HG02678 (cell line): ENCODE measurements at regions not wholly inside any gene's neighbourhood (a gene's known extent, or its start where the extent isn't known, plus 50 kb on each side); places are given as distances from the start of the nearest gene placed in this dataset.

Source experiments
- ATAC-seq: cut with Tn5 transposase; IDR thresholded peaks from one replicate; pipeline ENCODE4 v1.9.1; 2021; ENCODE audit warnings: mild to moderate bottlenecking, moderate library complexity; ENCODE audit not compliant: unreplicated experiment

DNA sequence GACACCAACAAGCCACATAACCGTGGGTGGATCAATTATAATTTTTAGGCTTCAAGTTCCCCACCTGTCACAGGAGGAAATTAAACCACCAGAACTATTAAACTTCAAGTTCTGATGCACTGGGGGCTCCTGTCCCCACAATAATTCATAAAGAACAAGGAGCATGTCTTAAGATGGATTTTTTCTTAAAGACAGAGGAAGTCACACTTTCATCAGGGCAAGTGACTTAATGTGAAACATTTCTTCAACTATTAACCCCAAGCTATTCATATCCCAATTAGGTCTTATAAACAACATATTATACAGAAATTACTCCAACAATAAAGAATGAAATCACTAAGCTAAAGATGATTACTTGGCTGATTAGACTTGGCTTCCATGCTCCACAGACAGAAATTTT, 292.5 kb downstream of the ETAA1 start:
- no peak for ATAC-seq

DNA sequence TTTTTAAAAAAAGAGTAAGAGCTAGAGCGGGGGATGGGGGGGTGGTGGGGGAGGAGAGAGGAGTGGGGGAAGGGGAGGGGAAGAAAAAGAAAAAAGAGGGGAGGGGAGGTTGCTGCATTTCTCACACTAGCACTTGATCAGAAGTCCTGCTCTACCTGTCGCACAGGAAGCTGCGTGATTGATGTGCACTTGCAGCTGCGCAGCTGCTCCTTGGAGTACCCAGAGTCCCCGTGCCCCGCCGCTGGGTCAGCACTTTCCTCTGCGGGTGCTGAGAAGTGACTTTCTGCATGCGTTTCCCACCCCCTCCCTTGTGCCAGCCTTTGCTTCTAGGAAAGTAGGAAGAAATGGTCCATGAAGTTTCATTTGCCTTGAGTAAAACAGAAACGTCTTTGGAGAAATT, 297.3 kb downstream of the ETAA1 start:
- ATAC-seq, result no peak

DNA sequence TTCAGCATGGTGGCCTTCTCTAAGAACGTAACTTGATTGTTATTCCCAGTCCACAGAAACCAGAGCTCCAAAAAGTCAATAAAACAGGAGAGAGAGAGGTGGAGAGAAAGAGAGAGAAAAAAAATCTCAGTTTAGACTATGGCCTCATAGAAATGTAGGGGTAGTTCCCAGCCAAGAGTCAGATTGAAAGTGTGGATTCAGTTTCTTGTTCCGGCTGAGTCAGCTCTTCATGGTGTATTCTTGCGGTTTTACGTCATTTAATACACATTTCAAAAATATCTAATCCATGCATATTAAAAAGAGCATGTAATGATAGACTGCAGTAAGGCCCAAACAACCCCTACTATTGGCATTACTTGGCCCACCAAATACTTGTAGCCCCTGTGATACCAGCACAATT, 303.9 kb downstream of the ETAA1 start:
- ATAC-seq, result no peak

DNA sequence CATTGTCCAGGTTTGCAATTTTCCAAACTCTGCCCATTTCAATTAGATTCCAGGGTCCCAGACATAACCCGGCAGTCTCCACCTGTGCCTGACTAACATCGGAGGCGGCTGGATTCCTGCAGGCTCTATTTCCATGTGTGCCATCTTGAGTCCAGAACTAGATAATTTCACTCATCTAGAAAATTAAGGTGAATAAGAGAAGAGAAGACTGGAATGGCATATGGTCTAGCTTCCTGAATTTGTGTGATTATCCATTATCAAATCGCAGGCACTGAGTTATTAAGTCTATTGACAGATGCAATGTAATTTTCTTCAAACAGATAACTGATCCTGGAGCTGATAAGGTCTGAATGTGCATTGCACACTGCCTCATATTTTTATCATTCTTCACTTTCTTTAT, 305.2 kb downstream of the ETAA1 start:
- ATAC-seq, result no peak

DNA sequence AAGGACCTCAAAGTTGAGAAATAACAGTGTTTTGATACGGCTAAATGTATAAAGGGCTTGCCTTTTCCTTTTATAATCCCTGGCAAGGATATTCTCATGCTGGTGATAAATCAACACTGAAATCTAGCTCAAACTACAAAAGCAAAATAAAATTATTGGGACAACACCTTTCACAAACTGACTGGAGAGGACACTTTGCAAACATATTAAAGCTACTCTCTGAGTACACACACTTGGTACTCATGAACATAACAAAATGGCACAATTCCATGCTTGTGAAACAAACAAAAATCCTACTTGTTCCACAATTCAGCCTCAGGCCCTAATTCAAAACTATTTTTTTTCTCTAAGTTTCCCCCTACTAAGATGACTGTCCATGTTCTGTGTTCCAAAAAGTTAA, 305.8 kb downstream of the ETAA1 start:
- ATAC-seq, result no peak

DNA sequence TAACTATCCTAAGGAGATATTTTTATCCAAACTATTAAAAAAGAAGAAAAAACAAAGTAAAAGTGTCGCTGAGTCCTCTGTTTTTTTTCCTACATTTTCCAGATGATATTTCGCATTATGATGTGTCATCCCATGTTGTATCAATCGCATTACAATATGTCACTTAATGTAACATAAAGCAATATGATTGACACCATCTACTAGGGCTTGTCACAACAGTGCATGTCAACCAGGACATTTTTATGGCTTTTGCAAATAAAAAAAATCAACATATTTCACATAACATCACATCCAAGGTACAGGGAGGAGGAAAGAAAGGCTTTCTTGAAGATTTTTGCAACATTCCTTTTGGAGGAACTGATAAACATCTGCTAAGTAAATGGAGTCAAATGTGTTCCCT, 308.9 kb downstream of the ETAA1 start:
- ATAC-seq, result no peak

DNA sequence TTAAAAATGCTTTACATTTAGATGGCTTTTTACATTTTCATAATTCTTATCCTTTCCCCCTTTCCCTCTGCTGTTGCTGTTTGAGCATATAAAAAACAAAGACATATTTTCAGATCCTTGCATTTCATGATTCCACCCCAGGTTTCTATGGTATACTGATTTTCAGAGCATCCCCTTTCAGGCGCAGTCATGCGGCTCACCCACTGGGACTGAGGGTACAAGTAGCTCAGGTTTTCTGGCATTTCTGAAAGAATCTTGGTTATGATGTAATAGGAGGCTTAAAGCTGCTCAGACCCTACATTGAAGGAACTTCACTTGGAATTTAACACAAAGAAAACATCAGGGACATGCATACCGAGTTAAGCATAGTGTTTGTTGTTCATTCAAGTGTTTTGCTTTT, 310.8 kb downstream of the ETAA1 start:
- no peak for ATAC-seq

DNA sequence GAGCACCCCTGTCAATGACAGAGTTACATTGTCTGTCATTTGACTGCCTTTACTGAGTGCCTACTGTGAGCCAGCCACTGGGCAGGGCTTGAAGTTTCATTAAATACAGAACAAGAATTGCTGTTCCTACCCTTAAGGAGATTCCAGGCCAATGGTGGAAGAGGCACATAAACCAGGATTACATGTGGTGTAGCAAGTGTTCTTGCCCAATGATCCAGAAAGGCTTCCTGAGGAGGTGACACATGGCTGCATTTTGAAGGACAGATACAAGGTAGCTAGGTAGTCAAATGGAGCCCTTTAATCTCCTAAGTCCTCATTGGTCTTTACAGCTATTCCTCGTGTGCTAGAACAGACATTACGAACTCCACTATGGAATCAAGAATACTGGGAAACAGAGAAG, 312.7 kb downstream of the ETAA1 start:
- ATAC-seq, result no peak

DNA sequence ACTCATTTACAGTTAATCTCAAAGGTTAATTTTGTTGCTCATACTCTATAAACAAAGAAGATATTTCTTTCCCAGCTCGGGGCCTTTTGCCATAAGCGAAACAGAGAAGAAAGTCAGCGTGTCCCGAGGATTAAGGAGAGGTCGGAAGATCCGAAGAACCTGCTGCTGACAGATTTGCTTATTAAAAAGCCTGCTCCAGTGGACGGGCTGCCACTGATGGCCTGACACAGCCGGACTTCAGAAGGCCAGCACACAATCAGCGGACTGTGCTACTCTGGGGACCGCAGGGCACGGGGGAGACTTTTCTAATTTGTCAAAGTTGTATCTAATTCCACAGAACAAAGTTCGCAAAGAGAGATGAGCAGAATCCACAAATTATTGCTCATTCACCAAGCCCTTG, 315.4 kb downstream of the ETAA1 start:
- ATAC-seq, result no peak

DNA sequence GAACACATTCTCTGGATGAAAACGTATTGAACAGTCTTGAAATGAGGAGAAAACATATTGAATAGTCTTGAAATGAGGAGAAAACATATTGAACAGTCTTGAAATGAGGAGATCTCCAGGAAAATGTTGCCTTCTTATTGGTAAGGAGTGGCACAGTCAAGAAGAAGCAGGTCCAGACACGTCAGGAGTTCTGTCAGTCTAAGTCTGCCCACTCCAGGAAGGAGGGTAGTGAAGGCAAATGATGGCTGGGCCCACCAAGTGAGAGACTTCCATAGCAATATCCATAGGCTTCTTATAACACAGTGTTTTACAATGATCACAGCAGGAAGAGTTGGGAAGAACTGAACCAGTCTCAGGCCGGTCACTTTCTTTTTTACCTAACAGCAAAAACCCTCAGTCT, 316.2 kb downstream of the ETAA1 start:
- no peak for ATAC-seq

DNA sequence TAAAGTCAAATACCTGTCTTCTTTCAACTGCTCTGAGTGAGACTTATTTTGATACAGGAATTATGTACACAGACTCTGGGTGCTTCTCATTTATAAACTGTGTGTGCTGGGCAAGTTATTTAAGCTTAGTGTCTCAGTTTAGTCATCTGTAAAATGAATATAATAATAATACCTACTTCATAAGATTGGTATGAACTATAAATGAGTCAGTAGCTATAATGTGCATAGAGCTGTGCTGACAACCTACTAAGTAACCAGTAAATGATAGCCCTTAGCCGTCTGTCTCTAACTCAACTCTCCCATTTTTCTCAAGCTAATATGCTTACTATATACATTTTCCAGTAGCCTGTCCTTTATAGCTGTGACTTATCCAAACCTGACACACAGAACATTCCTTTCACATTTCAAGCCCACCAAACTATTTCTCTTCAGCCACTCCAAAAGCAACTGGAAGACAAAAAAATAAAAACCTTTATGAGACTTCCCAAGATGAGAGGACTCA, 319.8 kb downstream of the ETAA1 start:
- ATAC-seq, result no peak

DNA sequence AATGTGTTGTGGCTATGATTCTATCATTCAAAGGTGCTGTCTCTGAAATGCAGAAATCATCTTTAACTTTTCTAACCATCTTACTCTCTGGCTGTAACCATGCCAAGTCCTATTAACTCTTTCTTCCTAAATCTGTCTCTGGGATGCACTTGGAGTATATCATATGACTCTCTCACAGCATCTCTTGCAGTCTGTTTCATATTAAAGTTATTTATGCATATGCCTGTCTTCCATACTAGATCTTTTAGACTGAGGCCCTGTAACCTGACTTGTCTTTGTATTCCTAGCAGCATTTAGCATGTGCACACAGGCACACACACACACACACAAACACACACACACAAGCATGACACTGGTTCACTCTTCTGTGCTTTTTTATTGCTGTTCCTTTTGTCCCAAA, 320.6 kb downstream of the ETAA1 start:
- ATAC-seq, result no peak

DNA sequence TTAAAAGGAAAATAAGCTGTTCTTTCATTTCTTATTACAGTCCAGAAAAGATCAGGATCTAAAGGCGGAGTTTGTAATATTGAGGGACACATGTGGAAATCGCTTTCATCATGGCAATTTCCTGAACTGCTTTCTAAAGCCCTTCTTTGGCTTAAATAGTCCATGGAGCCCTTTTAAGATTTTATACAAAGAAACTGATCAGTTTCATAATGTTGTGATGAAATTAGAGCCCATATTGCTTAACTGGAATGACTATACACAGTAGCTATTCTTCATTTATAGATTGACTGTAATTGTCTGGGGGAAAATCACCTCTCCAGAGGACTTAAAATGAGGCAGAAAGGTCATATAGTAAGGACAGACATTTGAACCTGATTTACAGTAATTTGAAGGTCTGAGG, 322.2 kb downstream of the ETAA1 start:
- no peak for ATAC-seq

DNA sequence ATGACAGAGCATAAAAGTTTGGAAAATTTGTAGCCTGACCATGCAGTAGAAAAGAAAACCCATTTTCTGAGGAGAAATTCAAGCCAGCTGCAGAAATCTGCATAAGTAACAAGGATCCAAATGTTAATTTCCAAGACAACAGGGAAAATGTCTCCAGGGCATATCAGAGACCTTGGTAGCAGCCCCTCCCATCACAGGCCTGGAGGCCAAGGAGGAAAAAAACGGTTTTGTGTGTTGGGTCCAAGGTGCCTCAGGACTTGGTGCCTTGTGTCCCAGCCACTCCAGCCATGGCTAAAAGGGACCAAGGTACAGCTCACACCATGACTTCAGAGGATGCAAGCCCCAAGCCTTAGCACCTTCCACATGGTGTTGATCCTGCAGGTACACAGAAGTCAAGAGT, 324.4 kb downstream of the ETAA1 start:
- ATAC-seq, result no peak

DNA sequence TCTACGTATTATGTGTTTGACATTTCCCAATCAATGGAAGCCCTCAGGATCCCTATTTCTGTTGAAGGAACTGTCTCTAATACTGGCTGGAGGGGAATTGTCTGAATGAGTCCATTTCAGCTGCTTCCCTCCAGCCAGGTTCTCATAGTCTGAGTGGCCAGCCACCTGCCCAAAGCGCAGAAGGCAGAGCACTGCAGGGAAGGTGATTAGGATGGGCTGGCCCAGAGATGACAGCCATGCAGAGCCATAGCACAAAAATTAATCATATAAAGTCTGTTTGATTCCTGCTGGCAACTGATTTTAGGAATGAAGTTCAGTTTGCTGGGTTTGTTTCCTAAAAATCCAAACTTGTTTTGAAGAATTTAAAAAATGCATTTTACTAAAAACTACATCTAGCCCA, 327.1 kb downstream of the ETAA1 start:
- ATAC-seq, result no peak

DNA sequence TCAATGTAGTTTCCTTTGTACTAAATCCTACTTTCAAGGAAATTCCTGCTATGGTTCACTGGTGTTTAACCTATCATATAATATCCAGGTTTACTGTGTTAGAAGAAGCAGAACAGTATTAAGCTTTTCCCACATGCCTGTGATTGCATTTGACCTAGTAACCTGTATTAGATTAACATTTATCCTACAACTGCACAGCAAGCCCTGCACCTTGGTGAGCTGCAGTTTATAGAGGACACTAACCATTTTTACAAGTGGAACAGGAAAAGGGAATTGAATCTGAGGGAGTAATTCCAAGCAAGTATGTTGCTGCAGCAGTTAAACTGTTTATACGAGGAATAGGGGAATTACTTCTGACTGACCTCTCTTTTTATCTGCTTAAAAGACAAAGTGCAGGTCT, 328.6 kb downstream of the ETAA1 start:
- ATAC-seq, result no peak

DNA sequence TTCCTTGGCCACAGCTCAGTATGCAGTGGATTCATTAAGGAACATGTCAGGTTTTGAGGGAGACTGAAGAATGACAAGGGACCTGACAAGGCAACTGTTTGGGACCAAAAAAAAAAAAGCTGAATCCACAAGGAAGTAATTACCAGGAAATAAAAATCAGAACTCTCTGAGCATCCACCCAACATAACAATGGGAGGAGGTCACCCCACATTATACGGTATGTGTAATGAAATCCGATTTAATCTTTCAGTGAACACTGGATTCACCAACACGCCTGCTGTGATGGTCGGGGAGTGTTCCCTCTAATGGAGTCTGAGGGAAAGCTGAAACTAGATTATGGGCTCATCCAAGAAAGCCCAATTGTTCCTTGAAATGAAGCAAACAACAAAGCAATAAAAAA, 329.3 kb downstream of the ETAA1 start:
- ATAC-seq, result no peak

DNA sequence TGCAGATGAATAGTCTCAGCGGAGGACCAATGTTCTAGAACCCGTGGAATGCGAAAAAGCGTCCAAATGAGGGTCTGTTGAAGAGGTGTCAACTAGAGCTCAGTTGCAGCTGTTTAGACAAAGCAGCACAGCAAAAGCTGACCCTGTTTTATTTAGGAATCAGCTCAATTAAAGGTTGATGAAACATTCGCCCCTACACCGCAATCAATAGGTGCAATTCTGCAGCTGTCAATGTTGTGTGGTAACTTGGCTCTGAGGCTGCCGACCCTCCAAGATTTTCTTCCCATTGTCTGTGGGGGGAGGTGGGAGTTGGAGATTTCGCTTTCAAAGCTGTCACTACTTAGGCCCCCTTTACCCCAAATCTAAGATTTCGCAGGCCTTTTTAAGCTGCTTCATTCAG, 330.0 kb downstream of the ETAA1 start:
- ATAC-seq, result no peak

DNA sequence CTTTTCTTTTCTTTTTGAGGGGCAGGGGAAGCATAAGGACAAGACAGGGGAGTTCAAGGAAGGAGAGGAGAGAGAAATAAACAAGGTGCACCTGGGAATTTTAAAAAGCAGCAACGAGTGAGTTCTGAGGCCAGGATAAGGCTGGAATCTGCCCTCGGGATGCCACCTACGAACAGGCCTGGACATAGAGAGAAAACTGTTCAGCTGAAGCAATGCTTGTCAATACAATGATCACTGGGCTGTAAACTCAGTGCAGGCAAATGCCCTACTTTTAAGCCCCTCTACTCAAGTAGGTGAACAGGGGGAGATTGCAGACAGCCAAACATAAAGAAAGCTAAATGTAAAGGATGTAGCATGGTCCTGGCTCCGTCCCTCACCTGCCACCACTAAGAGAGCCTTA, 330.5 kb downstream of the ETAA1 start:
- no peak for ATAC-seq

DNA sequence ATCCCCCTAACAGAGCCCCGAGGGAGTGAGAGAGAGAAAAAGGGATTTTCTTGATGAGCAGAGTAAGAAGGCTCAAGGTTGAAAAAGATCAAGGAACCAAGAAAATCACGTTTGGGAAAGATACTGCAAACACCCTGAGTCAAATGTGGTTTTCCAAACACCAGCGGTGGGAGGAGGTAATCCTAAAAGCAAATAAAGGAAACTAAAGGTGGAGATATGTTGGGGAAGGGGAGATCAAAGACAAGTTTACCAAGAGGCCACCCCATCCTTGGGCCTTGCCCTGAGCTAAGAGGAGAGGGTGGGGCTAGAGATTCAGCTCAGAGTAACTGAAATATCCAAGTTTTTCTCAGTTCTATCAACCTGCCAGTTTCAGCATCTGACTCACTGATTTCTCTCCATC, 332.3 kb downstream of the ETAA1 start:
- no peak for ATAC-seq

DNA sequence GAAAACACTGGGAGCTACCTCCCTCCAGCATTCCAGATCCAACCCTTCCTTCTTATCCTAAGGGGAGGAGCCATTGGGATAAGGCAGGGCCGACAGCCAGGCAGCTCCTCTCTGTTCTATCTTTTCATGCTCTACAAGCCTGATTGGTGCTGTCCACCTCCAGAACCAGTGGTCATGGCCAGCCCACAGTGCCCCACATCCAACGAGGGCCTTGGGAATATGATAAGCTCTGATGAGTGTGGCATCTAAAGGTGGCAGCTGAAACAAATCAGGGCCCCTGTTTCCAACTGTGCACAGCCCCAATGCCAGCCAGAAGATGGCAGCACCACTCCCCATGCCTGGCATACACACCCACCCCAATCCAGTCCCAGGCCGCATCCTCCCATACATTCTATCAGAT, 329.3 kb downstream of the C1D start:
- ATAC-seq, result peak; percentile 53

DNA sequence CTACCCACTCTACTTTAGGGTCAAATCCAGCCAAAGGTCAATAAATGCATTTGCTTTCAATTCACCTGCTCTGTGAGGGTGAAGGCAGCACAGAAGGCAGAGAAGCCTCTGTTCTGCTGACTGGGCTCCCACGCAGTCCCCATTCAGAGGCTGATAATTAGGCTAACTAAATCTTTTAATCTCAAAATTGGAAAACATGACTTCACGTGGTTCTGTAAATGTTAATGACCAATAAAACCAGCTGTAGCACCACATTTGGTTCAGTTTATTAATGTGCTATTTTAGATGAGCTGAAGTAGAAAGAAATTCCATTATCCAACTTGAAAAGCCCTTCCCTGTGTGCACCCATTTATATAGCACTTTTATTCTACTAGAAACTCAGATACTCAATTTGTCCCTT, 310.6 kb downstream of the C1D start:
- no peak for ATAC-seq

DNA sequence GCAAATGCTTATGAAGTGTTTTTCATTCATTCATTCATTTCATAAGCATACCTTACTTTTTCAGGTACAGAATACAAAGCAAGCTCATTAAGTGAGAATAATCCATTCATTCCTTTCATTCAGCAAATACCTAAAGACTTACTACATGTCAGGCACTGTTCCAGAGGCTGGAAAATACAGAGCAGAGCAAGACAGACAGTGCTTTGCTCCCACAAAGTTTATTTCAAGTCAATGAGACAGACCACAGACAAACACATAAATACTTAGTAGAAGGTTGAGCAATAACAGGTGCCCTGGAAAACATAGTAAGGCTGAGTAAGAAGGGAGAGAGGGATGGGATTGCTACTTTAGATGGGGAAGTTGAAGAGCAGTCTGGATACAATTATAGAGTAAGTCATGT, 309.8 kb downstream of the C1D start:
- no peak for ATAC-seq
